NCI-H82 treated with DMSO at 0.1 percent for 48 hours (cell line): ENCODE measurements at regions not wholly inside any gene's neighbourhood (a gene's known extent, or its start where the extent isn't known, plus 50 kb on each side); places are given as distances from the start of the nearest gene placed in this dataset.

Experiments used
- DNase-seq: peaks from one replicate; lab custom pipeline; 2025; ENCODE audit not compliant: unreplicated experiment; lab: John Stamatoyannopoulos, UW

GRCh38 chr14:95466506-95466905 is 49.9 kb downstream of the SYNE3 start:
- no peak for DNase-seq

- DNase-seq, result no peak
These were observed 50.5 kb downstream of the SYNE3 start for GRCh38 chr14:95465936-95466335.

- DNase-seq, result no peak
These were observed 51.1 kb downstream of the SYNE3 start for GRCh38 chr14:95465358-95465757.

- DNase-seq, result no peak
These were observed 51.9 kb downstream of the SYNE3 start for GRCh38 chr14:95464514-95464913.

GRCh38 chr14:95464103-95464502 is 52.3 kb downstream of the SYNE3 start:
- DNase-seq, result no peak

GRCh38 chr14:95463171-95463901 is 53.1 kb downstream of the SYNE3 start:
- DNase-seq, result no peak

GRCh38 chr14:95462491-95462890 is 54.0 kb downstream of the SYNE3 start:
- no peak for DNase-seq

- DNase-seq, result no peak
These were observed 55.6 kb downstream of the SYNE3 start for GRCh38 chr14:95460647-95461478.

- DNase-seq, result no peak
These were observed 57.5 kb downstream of the SYNE3 start for GRCh38 chr14:95458906-95459305.

GRCh38 chr14:95458459-95458858 is 58.0 kb downstream of the SYNE3 start:
- no peak for DNase-seq

- no peak for DNase-seq
These were observed 60.2 kb downstream of the SYNE3 start for GRCh38 chr14:95456281-95456680.

GRCh38 chr14:95455246-95455645 is 61.2 kb downstream of the SYNE3 start:
- no peak for DNase-seq

GRCh38 chr14:95453713-95453980 is 62.8 kb downstream of the SYNE3 start:
- DNase-seq, result no peak

- peak; percentile 44 for DNase-seq
These were observed 63.3 kb downstream of the SYNE3 start for GRCh38 chr14:95452893-95453712.

GRCh38 chr14:95452176-95452892 is 64.1 kb downstream of the SYNE3 start:
- peak; percentile 5 for DNase-seq

- no peak for DNase-seq
These were observed 67.3 kb downstream of the SYNE3 start for GRCh38 chr14:95449131-95449530.

GRCh38 chr14:95446470-95446869 is 70.0 kb downstream of the SYNE3 start:
- no peak for DNase-seq

- no peak for DNase-seq
These were observed 70.8 kb downstream of the SYNE3 start for GRCh38 chr14:95445676-95446075.

GRCh38 chr14:95445161-95445560 is 71.3 kb downstream of the SYNE3 start:
- DNase-seq, result no peak

- DNase-seq, result no peak
These were observed 72.0 kb downstream of the SYNE3 start for GRCh38 chr14:95444132-95445129.
